HG03378 (cell line): ENCODE measurements at regions not wholly inside any gene's neighbourhood (a gene's known extent, or its start where the extent isn't known, plus 50 kb on each side); places are given as distances from the start of the nearest gene placed in this dataset.

ENCODE experiments used
- ATAC-seq: cut with Tn5 transposase; IDR thresholded peaks from one replicate; pipeline ENCODE4 v1.9.1; 2021; ENCODE audit warnings: mild to moderate bottlenecking, moderate library complexity; ENCODE audit not compliant: unreplicated experiment

GRCh38 chrX:810186-810585 lies 179.6 kb downstream of the SHOX start:
- no peak for ATAC-seq

- no peak for ATAC-seq
These were observed 178.5 kb downstream of the SHOX start for GRCh38 chrX:809081-809480.

- no peak for ATAC-seq
These were observed 176.0 kb downstream of the SHOX start for GRCh38 chrX:806586-806985.

- no peak for ATAC-seq
These were observed 175.4 kb downstream of the SHOX start for GRCh38 chrX:805988-806387.

- no peak for ATAC-seq
These were observed 174.6 kb downstream of the SHOX start for GRCh38 chrX:805103-805670.

- ATAC-seq: no peak
These were observed 172.3 kb downstream of the SHOX start for GRCh38 chrX:802846-803245.

GRCh38 chrX:799808-800207 lies 169.2 kb downstream of the SHOX start:
- no peak for ATAC-seq

GRCh38 chrX:794311-794710 lies 163.7 kb downstream of the SHOX start:
- no peak for ATAC-seq

GRCh38 chrX:793216-793770 lies 162.7 kb downstream of the SHOX start:
- ATAC-seq: no peak

GRCh38 chrX:791479-792034 lies 161.0 kb downstream of the SHOX start:
- no peak for ATAC-seq

GRCh38 chrX:790783-791360 lies 160.3 kb downstream of the SHOX start:
- no peak for ATAC-seq

GRCh38 chrX:790041-790506 lies 159.5 kb downstream of the SHOX start:
- ATAC-seq: no peak

- no peak for ATAC-seq
These were observed 158.5 kb downstream of the SHOX start for GRCh38 chrX:789096-789495.

GRCh38 chrX:786441-786881 lies 155.9 kb downstream of the SHOX start:
- ATAC-seq: no peak

GRCh38 chrX:784829-785228 lies 154.2 kb downstream of the SHOX start:
- no peak for ATAC-seq

GRCh38 chrX:781224-782204 lies 150.9 kb downstream of the SHOX start:
- ATAC-seq: no peak

GRCh38 chrX:776529-777230 lies 146.1 kb downstream of the SHOX start:
- no peak for ATAC-seq

- ATAC-seq: no peak
These were observed 145.5 kb downstream of the SHOX start for GRCh38 chrX:776061-776460.

GRCh38 chrX:774536-774935 lies 143.9 kb downstream of the SHOX start:
- no peak for ATAC-seq

GRCh38 chrX:773292-774025 lies 142.9 kb downstream of the SHOX start:
- ATAC-seq: no peak
